HG03108 (cell line): ENCODE measurements at regions not wholly inside any gene's neighbourhood (a gene's known extent, or its start where the extent isn't known, plus 50 kb on each side); places are given as distances from the start of the nearest gene placed in this dataset.
"Not testable (repeated sequence)": the region's sequence is repeated elsewhere in the genome, so short reads cannot be mapped to it uniquely, and the experiment has no call there.

Experiments
- ATAC-seq: cut with Tn5 transposase; IDR thresholded peaks from one replicate; pipeline ENCODE4 v1.9.1; 2021; ENCODE audit warnings: moderate library complexity; ENCODE audit not compliant: unreplicated experiment

GRCh38 chr2:136297994-136298393 is 180.0 kb upstream of the CXCR4 start:
- ATAC-seq: no peak

DNA sequence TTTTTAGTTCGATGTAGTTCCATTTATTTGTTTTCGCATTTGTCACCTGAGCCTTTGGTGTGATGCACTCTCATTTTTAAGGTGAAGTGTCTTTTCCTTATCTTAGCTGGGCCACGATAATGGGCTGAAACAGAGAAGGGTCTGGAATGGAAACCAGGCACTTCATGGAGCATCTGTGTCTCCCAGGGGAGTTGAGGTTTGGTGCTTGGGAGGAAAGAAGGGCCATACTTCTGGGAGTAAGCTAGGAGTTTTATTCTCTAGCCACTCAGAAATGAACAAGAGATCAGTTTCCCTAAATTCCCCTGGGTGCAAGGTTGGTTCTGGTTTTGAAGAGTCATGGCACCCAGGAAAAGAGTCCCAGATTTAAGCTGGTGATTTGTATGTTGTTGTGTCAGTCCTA is 179.4 kb upstream of the CXCR4 start:
- no peak for ATAC-seq

DNA sequence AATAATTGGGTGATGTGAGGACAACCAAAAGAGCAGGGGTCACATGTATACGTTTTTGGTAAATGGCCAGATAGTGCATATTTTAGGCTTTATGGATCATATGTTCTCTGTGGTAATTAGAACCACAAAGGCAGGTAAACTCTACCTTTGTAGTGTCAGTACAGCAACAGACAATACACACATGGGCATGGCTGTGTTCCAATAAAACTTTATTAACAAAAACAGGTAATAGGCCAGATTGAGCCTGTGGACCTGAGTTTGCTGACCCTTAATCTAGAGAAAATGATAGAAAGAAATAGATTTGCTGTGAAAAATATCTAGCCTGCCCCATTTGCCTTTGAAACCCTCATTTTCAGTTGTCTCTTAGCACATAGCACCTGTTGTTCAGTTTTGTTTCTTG is 177.2 kb upstream of the CXCR4 start:
- ATAC-seq: no peak

- no peak for ATAC-seq
These were observed 173.9 kb upstream of the CXCR4 start for GRCh38 chr2:136291871-136292270.

DNA sequence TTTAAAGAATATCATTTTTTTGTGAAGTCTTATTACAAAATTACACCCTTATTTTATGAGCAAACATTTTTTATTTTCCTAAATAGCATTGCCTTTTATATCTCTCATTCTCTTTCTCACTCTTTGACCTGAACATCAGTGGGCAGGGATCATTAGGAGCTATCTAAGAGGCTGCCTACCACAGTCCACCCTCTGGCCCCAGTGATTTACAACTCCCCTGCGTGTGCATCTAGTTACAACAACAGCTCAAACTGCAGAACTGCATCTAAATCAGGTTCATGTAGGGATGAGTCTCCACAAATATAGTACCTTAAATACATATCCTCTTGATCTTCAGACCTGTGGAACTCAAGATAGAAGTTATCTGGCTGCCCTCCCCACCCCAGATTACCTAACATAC is 172.4 kb upstream of the CXCR4 start:
- ATAC-seq: no peak

DNA sequence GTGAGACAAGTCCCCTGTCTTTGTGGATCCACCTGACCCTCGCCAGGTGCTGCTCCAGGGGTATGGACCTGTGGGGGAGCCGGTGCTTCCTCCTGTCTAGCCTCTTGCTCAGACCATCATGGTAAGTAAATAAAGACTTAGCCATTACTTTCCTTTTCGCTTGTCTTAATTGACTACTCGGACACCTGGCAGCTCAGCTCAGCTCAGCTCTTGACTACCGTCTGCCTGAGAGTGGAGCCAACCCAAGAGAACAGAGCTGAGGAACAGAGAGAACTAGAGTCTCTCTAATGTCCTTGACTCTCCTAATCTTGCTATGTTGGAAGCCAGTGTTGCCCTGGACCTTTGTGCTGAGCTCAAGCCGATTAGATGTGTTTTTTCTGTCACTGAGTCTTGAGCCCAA is 170.3 kb upstream of the CXCR4 start:
- ATAC-seq: no peak

GRCh38 chr2:136286423-136286822 is 168.5 kb upstream of the CXCR4 start:
- no peak for ATAC-seq

DNA sequence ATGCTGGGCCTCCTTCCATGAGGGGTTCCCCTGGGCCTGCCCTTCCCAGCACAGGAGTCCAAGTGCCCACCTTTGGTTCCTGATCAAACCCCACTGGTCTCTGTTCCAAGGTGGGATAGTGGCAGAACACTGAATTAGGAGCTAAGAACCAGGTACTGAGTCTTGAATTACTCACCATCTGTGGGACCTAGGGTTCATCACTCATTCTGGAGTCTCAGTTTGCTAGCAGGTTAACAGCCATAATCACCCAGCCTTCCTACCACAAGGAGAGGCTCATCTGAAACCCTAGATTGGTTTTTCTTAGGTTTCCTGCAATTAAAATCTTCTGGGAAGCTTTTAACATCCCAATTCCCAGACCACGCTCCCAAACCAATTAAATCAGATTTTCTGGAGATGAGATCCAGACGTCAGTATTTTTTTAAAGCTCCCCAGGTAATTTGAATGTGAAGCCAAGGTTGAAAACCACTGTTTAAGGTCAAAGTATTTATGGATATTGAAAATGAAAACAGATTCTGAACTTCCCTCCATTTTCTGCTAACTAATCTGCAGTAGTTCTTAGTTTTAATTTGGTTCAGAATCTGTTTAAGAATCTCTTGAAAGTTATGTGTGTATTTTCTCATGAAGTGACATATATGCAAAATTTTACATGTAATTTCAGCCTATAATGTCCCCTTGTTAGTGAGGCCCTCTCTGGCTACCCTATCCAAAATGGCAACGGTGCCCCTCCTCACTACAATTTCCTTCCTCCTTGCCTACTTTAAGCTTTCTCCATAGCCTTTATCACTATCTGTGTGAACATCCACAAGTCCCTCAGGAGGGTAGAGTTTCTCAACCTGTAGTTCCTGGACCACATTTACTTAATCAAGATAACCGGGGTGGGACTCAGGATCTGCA is 166.5 kb upstream of the CXCR4 start:
- no peak for ATAC-seq

GRCh38 chr2:136282251-136282650 is 164.3 kb upstream of the CXCR4 start:
- ATAC-seq: no peak

- no peak for ATAC-seq
These were observed 163.5 kb upstream of the CXCR4 start for GRCh38 chr2:136281281-136282114.

GRCh38 chr2:136266346-136266745 is 148.4 kb upstream of the CXCR4 start:
- not testable (repeated sequence) for ATAC-seq

DNA sequence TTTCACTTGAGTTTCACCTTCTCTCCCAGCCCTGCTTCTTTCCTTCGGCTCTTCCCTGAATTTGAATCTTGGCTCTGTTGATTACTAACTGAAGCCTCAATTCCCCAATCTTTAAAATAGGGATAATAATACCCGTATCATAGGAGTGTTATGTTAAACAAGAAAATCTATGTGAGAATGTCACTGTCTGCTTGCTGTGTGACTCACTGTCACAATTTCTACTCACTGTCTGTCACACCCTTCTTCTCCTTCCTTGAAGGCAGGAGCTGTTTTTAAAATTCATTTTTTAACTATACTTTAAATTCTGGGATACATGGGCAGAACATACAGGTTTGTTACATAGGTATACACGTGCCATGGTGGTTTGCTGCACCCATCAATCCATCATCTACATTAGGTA is 141.6 kb upstream of the CXCR4 start:
- no peak for ATAC-seq

GRCh38 chr2:136257893-136258292 is 139.9 kb upstream of the CXCR4 start:
- ATAC-seq: no peak

DNA sequence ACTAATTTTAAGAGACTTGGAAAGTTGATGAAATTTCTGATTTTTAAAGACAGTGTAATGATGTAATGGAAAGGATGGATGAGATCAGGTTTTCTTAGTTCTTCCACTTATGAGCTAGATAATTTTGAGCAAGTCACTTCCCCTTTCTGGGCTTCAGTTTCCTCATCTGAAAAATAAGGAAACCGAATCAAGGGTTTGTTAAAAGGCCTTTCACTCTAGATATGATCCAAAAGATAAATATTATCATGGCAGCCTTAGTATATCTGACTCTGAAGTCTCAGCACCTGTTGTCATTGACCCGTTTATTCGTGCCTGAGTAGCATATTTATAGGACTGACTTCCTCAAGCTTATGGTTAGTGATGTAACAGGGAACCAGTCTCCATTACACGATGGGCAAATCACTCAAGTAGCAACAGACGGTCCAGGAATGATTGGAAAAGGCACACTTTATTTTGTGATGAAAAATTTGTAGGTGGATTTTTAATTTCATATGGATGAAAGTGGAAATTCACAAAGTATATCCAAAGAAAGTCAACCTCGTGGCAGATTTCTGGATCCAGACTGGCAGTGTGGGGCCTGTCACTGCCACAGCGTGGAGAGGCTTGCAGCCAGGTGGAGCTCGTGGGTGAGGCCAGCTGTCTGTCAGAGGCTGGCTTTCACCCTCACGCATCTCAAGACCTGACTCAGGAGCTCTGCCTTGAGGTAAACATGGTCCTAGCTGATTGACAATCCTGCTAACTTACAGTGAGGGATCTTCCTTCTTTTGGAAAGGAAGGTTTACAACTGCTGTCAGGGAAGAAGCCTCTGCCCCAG is 137.9 kb upstream of the CXCR4 start:
- no peak for ATAC-seq

- ATAC-seq: no peak
These were observed 137.2 kb upstream of the CXCR4 start for GRCh38 chr2:136255127-136255526.

DNA sequence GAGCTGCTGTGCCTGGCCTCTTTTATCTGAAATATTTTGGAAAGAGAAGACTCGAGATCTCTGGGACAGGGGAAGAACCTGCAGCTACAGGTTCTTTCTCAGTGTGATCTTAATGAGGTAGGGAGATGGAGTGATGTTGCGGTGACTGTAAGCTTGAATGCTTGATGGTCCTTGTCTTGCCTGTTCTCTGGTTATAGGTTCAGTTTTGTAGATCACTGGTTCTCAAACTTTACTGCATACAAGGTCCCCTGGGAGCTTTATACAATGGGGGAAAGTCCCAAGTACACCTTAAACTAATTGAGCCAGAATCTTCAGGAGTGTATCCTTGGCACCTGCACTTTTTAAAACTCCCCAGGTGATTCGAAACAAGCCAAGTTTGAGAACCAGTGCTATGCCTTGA is 136.7 kb upstream of the CXCR4 start:
- ATAC-seq: peak; percentile 47

DNA sequence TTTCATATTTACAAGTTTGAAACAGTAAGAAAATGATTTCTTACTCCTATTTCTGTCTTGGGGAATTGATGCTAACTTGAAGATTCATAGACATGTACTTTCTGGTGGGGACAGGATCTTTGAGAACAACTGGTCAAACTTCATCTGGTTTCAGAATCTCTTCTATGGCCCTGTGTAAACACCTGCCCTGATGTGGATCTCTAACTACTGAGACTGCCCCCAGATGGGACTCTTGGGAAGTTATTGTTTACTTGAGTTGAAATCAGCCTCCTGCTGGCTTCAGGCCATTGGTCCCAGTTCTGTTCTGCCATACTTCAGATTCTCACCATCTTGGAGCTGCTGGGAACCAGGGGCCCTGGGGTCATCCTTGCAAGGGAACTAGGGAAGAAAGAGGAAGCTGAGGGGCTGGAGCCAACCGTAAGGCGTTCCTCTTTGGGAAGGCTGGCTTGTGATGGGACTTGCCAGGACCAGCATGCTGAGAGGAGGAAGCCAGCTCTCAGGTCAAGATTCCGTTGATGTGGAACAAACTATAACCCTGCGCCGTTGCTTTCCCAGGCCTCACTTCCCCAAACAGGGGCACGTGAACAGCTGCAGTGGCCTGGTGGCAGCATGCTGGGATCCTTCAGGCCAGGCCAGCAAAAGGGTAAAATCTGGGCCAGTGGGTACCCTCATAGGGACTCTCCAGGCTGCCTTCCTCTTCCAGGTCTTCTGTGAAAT is 135.5 kb upstream of the CXCR4 start:
- no peak for ATAC-seq

GRCh38 chr2:136251885-136252585 is 134.1 kb upstream of the CXCR4 start:
- no peak for ATAC-seq

DNA sequence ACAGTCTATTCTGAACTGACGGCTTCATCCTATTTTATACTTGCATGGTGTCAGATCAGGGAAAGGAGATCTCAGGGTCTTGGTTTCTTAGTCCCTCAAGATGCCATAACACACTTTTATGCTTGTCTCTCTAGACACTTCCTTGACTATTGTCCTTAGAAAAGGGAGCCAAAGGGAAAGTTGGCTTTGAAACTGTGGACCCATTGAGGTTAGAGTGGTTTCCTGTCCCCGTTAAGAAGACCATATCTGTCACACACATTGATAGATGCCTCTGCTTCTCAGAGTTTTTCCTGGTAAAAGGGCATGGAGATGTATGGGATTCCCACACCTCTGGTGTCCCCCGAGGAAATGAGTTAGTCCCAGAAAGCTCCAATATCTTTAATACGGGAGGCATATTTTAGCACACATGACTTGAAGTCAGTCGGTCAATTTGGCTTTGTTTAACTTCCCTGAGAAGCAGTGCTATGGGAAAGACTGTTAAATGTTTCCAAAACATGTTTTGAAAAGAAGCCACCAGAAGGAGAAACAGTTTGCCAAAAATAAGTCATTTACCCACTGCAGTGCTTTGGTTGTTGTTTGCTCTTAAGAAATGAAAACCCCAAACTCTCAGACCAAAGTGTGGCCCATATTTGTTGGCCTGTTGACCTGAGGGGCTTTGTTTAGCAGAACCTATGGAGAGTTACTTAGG is 133.4 kb upstream of the CXCR4 start:
- no peak for ATAC-seq
